ENCODE measurements at regions not wholly inside any gene's neighbourhood (a gene's known extent, or its start where the extent isn't known, plus 50 kb on each side); places are given as distances from the start of the nearest gene placed in this dataset.

DNA sequence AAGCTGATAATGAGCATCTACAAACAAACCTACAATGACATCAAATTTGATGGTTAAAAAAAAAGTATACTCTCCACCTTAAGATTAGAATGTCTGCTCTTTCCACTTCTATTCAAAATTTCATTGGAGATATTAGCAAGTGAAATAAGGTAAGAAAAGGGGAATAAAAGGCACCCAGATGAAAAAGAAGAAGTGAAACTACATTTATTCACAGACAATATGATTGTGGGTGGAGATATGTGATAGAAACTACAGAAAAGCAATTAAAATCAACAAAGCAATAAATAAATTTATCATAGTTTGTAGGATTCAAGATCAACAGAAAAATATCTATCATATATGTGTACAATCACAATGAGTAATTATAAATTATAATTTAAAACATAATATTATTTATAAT, 395.1 kb upstream of the CCNH start:
- Histone ChIP-seq H3K4me3 (no peak overlapping the region), H3K4me2 (no peak overlapping the region), H3K9me3 (no peaks in the 10 kb centered on the region), H3K4me1 (no peaks in the 10 kb centered on the region), H3K27ac (no peak overlapping the region)
- FAIRE-seq (no peak), DNase-seq (ENCODE audit: low read depth in 1 of 2, low spot score in 1 of 2) (no peak), ATAC-seq (no peak)
- TF ChIP-seq KDM5A (IDR thresholded peaks at IDR 0.05) (no peak), FOSL2 (IDR thresholded peaks at IDR 0.05) (no peak), FOSL2 (CRISPR knock-in tag; IDR thresholded peaks at IDR 0.05) (no peak), BHLHE40 (IDR thresholded peaks at IDR 0.05; ENCODE audit: low read depth, low read length) (no peak), MAZ (IDR thresholded peaks at IDR 0.05; ENCODE audit: borderline replicate concordance, low read depth, low read length) (no peak), GATA3 (IDR thresholded peaks at IDR 0.05; ENCODE audit: borderline replicate concordance) (no peak), RARB (CRISPR knock-in tag; IDR thresholded peaks at IDR 0.05) (no peak), ESRRA (IDR thresholded peaks at IDR 0.05; ENCODE audit: borderline replicate concordance, low read length) (no peak), PHF8 (IDR thresholded peaks at IDR 0.05; ENCODE audit: borderline replicate concordance, low read depth) (no peak), SREBF2 (IDR thresholded peaks at IDR 0.05) (no peak), EHF (CRISPR knock-in tag; IDR thresholded peaks at IDR 0.05) (no peak), NPAS2 (CRISPR knock-in tag; IDR thresholded peaks at IDR 0.05; ENCODE audit: borderline replicate concordance) (no peak), CEBPB (IDR thresholded peaks at IDR 0.05) (no peak)
- TF ChIP-seq, protein P1, sequence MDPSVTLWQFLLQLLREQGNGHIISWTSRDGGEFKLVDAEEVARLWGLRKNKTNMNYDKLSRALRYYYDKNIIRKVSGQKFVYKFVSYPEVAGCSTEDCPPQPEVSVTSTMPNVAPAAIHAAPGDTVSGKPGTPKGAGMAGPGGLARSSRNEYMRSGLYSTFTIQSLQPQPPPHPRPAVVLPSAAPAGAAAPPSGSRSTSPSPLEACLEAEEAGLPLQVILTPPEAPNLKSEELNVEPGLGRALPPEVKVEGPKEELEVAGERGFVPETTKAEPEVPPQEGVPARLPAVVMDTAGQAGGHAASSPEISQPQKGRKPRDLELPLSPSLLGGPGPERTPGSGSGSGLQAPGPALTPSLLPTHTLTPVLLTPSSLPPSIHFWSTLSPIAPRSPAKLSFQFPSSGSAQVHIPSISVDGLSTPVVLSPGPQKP (IDR thresholded peaks at IDR 0.05; ENCODE audit: low read depth, low read length): no peak
- TF ChIP-seq, protein P2, sequence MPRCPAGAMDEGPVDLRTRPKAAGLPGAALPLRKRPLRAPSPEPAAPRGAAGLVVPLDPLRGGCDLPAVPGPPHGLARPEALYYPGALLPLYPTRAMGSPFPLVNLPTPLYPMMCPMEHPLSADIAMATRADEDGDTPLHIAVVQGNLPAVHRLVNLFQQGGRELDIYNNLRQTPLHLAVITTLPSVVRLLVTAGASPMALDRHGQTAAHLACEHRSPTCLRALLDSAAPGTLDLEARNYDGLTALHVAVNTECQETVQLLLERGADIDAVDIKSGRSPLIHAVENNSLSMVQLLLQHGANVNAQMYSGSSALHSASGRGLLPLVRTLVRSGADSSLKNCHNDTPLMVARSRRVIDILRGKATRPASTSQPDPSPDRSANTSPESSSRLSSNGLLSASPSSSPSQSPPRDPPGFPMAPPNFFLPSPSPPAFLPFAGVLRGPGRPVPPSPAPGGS (IDR thresholded peaks at IDR 0.05): no peak
- ChIA-PET POLR2A (no interaction called here), CTCF (no interaction called here)

DNA sequence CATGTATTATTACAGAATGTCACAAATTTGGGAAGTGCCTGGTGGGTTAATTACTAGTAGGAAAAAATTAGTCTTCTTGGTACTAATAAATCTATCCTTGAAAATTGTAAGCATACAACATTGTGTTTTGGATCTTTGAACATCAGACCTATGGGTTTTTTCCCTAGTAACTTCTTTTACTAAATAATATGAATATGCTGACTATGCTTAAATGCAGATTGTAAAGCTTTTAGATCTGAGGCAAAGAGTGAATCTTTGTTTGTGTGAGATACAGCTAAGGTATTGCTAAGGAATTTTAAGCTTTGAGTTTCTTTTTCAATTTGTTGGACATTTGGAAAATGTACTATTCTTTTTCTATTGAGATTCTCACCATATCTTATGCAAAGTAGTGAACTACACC, 390.6 kb upstream of the CCNH start:
- Histone ChIP-seq H3K4me1 (no peaks in the 10 kb centered on the region), H3K4me3 (no peak overlapping the region), H3K27ac (no peak overlapping the region), H3K9me3 (no peaks in the 10 kb centered on the region), H3K4me2 (no peak overlapping the region)
- TF ChIP-seq, protein P3, sequence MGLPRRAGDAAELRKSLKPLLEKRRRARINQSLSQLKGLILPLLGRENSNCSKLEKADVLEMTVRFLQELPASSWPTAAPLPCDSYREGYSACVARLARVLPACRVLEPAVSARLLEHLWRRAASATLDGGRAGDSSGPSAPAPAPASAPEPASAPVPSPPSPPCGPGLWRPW (IDR thresholded peaks at IDR 0.05): no peak
- TF ChIP-seq ZFP36 (IDR thresholded peaks at IDR 0.05; ENCODE audit: borderline replicate concordance, partially characterized antibody) (no peak), MAFK (IDR thresholded peaks at IDR 0.05; ENCODE audit: partially characterized antibody) (peak; percentile 93), CBX8 (IDR thresholded peaks at IDR 0.05) (no peak)
- DNase-seq (ENCODE audit: low read depth in 1 of 2, low spot score in 1 of 2): no peak
- ChIA-PET POLR2A (no interaction called here), CTCF (interaction anchor here (1.6 kb wide), 1 partner anchor 22 kb away, joined by 3 read pairs; no protein-coding TSS in a partner anchor)
- ATAC-seq: no peak
- FAIRE-seq: no peak

DNA sequence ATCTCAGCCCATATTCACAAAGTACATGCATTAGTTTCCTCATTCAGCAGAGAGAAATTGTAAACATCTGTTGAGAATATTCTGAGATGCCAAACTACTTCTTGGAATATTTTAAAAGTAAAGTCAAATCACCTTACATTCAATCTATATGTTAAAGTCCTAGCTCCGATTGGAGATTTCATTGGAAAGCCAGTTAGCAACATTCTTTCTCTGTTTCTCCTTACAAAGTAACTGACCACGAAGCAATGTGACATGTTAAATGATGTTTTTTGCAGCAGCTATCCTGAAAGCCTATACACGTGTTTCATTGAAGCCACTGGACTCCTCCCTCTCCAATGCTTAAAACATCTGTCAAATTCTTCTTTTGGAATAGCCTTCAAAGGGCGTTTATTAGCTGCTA, 379.1 kb upstream of the CCNH start:
- Histone ChIP-seq H3K27ac (no peak overlapping the region), H3K4me1 (no peaks in the 10 kb centered on the region), H3K4me2 (no peak overlapping the region), H3K9me3 (no peaks in the 10 kb centered on the region), H3K4me3 (no peak overlapping the region)
- POLR2A ChIA-PET: no interaction called here
- DNase-seq (ENCODE audit: low read depth in 1 of 2, low spot score in 1 of 2) (no peak), FAIRE-seq (no peak), ATAC-seq (no peak)
- TF ChIP-seq HOXB13 (CRISPR knock-in tag; IDR thresholded peaks at IDR 0.05; ENCODE audit: low read depth): no peak
- TF ChIP-seq, protein P4, sequence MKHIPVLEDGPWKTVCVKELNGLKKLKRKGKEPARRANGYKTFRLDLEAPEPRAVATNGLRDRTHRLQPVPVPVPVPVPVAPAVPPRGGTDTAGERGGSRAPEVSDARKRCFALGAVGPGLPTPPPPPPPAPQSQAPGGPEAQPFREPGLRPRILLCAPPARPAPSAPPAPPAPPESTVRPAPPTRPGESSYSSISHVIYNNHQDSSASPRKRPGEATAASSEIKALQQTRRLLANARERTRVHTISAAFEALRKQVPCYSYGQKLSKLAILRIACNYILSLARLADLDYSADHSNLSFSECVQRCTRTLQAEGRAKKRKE (CRISPR knock-in tag; IDR thresholded peaks at IDR 0.05; ENCODE audit: low read depth): no peak
- TF ChIP-seq, protein P5, sequence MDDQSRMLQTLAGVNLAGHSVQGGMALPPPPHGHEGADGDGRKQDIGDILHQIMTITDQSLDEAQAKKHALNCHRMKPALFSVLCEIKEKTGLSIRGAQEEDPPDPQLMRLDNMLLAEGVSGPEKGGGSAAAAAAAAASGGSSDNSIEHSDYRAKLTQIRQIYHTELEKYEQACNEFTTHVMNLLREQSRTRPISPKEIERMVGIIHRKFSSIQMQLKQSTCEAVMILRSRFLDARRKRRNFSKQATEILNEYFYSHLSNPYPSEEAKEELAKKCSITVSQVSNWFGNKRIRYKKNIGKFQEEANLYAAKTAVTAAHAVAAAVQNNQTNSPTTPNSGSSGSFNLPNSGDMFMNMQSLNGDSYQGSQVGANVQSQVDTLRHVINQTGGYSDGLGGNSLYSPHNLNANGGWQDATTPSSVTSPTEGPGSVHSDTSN (IDR thresholded peaks at IDR 0.05): no peak
- CTCF ChIA-PET: interaction anchor here (1.0 kb wide), 1 partner anchor 11 kb away, joined by 8 read pairs; no protein-coding TSS in a partner anchor
- 10% methylated on average over 4 of the region's 4 CpGs for WGBS (ENCODE audit: missing lambda C conversion rate)
